ENCODE measurements at regions not wholly inside any gene's neighbourhood (a gene's known extent, or its start where the extent isn't known, plus 50 kb on each side); places are given as distances from the start of the nearest gene placed in this dataset.
A peak's percentile ranks its signal among the peaks of the same experiment; 100 is the strongest.
"Not testable (repeated sequence)": the region's sequence is repeated elsewhere in the genome, so short reads cannot be mapped to it uniquely, and the experiment has no call there.

DNA sequence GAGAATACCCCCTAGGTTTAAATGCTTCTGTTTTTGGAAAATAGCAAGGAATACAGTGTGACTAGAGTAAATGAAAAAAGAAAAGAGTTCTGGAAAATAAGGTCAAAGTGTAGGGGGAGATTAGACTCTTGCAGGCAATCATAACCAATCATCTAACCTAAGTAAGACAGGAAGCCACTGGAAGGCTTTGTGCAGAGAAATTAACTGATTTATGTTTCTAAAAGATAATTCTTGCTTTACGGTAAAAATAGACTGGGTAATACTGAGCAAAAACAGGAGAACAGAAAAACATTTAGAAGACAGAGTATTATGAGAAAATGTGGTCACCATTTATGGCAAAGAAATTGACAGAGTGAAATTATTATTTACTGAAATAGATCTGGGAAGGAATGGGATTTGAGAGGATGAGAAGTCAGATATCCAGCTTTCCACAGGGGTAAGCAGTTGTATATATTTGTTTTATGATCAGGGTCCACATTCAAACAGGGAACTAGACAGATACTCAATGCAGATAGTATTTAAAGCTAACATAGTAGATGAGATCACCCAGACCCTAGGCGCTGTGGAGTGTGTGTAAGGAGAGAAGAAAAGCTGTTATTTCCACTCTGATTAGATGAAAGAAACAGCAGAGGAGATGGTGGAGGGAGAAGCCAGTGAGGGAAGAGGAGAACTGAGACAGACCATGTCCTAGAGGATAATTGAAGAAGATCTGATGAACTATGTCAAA lies 1225.3 kb downstream of the CDH11 start:
- DNase-seq: no peak

DNA sequence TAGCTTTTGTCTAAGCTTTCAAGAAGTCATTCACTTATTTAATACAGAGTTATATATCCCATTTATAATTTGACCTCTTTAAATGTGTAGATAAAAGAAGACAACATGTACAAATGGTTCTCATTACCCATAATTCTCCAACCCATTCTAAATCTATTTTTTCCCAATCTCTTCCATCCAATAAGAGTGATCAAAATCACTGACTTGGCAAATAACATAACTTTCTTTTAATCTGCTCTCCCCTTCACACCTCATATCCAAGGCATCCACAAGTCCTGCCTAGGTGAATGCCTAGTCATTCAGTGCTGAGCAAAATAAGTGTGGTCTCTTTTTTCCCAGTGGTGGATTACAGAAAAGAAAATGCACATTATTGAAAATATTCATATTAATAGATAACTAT lies 1231.1 kb downstream of the CDH11 start:
- DNase-seq: no peak

DNA sequence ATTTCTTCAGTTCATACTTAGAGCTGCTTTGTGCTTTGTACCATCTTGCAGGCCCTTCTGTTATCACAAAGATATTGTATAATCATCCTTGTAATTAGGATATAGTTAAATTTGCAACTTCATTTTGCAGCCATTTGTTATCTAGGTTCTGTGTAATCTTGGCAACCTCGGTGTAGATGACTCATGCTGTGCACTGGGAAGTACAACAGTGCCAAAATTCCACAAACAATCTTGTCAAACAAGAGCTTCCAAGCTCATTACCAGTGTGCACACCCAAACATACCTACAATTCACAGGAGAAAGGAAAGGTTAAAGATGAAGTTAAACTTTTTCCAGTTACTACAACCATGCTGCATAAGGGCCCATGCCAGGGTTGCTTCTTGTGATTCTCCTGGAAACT lies 1231.8 kb downstream of the CDH11 start:
- DNase-seq: no peak

DNA sequence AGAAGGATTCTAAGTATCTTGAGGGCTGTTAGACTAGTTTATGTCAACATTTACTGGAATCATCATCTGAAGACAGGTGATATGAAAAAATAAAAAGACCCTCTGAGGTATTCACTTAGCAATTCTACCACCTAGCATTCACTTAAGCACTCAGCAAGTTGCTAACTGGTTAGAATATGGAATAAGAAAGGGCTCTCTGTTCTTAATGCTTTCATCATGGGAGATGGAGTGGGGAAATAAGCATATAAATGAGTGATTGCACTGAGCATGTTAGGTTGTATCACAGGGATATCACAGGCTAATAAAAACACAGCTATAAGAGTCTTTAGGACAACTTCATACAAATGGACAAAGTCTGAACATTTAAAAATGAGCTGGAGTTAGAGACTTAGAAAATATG lies 1238.8 kb downstream of the CDH11 start:
- DNase-seq: no peak

DNA sequence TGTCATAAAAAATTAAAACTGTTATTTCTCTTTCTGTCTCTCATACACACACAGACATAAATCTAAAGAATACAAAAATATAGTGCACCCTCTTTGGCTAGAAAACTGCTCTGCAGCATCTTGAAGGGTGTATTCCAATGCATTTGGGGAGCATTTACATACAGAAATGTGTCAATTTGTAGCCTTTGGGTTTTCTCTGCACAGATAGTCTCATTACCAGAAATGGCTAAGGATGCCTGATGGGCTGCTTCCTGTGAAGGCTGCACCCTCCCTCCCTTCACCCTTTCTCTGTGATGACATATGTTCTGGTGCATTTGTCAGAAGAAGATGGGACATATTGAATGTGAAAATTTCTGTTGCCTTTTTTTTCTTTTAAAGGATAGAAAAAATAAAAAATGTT lies 1239.3 kb downstream of the CDH11 start:
- no peak for DNase-seq

DNA sequence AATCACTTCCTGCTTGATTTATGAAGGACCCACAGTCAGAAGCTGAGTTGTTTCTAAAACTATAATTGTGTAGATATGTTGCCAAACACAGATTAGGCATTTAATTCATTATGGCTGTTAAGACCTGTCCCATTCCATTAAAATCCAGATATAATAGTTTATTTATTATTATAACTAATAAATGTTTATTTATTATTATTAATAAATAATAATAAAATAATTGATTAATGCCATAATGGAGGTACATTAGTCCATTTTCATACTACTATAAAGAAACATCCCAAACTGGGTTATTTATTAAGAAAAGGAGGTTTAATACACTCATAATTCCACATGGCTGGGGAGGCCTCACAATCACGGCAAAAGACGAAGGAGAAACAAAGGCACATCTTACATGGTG lies 1240.9 kb downstream of the CDH11 start:
- DNase-seq: no peak

DNA sequence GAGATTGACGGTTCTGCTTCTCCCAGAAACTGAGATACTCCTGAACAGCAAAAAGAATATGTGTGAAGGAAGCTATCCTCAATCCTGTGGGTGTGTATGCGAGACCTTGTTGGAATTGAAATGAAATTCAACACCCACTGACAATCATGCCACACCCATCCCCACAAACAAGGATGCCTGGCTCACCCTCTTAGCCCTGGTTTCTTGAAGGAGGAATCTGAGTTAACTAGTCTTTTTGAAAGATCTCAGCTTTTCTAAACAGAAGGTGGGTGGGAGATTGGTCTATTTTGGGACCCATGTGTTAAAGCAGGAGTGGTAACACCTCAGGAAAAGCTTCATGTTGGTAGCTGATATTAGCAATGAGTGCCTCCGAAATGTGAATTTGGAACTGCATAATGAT lies 1244.5 kb downstream of the CDH11 start:
- DNase-seq: no peak

DNA sequence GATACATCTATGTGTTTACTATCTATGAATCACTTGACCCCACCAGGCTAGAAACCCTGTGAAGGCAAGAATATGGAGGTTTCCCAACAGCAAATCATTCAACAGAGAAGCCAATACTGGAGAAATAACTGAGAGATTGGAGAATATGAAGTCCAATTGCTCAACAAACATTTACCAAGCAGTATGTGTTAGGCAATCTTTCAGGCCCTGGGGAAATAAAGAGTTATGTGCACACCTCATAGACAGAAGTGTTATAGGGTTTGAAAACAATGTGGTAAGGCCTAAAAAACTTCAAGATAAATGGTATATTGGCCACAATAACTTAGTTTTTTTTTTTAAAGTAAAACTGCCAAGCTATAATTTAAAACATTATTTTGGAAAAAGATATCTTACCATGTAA lies 1245.8 kb downstream of the CDH11 start:
- DNase-seq: no peak

DNA sequence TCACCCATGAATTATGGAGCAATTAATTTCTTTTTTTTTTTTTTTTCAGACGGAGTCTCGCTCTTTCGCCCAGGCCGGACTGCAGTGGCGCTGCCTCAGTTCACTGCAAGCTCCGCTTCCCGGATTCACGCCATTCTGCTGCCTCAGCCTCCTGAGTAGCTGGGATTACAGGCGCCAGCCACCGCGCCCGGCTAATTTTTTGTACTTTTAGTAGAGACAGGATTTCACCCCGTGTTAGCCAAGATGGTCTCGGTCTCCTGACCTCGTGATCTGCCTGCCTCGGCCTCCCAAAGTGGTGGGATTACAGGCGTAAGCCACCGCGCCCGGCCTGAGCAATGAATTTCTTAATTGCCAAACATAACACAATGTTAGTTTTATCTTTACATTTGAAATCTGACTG lies 1261.2 kb downstream of the CDH11 start:
- DNase-seq: not testable (repeated sequence)

DNA sequence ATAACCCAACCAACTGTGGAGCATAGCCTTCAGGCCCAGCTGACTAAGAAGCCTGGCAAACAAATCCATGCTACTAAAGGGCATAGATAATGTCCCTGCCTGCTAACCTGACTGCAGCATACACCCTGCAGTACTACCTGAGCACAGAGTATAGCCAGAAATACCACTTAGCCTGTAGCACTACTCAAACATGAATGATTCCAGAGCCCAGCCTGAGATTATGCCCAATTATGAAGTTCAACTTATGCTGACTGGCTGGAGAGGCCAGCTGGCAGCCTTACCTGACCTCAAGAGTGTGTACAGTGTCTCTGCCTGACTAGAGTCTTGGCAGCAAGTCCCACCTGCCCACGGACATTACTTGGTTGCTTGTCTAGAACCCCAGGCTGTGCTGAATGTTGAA lies 1265.3 kb downstream of the CDH11 start:
- no peak for DNase-seq

DNA sequence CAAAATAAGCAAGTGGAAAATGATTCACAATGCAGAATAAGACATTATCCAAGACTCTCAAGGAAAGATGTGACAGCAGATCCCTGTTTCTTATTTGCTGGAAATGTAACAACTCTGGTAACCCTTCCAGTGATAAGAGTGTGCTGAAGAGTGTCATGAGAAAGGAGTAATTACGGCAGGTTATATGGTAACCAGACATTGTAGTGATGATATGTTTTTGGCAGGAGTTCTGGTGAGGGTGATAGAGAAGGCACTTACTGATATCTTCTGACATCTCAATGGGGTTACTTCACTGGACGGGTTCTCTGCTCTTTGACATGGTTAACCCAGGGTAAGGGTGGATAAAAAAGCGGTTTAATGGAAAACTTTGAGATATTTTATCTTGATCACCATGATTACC lies 1270.9 kb downstream of the CDH11 start:
- DNase-seq: no peak

DNA sequence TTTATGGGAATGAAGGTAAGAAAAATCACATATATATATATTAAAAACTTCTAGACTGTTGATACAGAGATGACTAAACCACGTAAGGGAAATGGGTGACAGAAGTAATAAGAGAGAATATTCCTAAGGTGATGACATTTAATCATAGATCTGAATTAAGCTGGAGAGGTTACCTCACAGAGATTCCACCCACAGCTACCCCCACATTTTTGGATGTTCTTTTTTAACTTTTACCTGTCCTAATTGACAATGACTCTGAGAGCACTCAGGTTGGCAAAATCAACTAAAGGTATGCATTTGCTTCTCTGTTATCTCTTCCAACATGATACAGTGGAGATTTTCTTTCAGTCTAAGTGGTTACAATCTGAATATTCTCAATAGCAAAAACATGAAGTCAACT lies 1280.6 kb downstream of the CDH11 start:
- no peak for DNase-seq

DNA sequence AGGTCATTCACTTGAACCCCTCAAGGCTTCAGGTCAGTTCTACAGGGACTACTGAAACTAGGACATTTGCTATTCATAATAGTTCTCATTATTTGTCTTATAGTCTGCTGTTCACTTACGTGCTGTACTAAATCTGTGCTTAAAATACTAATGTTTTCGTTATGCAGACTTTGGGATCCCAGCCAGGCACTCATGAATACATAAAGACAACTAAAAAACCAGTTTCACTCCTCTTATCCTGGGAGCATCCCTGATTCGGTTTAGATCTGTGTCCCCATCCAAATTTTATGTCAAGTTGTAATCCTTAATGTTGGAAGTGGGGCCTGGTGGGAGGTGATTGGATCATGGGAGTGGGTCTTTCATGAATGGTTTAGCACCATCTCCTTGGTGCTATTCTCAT lies 1291.8 kb downstream of the CDH11 start:
- no peak for DNase-seq

DNA sequence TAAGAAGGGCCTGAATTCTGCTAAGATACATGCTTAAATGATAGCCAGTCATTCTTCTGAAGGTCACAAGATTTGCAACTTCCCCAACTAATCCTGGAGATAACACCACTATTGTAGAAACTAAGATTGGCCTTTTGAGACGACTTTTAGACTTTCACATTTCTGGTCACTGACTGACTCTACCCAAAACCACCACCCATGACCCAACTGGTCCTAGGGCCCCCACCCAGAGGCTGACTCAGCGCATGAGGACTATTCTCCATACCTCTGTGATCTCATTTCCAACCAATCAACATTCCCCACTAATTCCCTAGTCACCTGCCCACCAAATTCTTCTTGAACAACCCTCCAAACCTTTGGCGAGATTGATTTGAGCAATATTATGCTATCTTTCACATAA lies 1299.0 kb downstream of the CDH11 start:
- DNase-seq: no peak

DNA sequence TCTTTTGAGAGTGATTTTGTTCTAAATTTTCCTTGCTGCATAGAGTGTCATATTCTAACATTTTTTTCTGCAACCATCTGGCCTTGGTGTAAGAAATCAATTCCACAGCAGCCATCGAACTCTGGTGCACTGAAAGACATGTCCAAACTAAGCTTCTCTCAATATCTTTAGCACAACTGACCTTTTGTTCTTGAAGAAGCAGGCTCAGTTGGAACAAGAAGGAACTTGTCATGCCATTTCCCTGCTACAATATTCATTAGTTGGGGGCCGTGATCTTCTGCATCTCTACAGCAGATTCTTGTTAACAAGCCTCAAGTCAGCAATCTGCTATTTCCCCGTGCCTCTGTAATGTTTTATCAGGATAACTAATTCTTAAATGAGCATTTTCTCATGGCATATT lies 1305.6 kb downstream of the CDH11 start:
- no peak for DNase-seq

DNA sequence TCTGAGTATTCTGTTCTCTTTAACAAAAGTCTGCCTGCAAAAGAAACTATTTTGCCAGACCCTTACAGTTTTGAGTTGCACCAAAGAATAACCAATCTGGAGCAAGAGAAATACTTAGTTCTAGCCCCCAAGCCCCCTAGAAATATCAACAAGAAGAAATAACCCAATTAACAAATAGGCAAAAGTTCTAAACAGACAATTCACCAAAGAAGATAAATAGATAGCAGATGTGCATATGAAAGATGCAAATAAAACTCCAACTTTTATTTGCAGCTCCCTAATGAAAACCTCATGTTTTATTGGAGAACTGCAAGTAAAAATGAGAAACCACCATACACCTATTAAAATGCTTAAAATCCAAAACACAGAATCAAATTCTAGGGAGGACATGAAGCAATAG lies 1308.0 kb downstream of the CDH11 start:
- DNase-seq: no peak

DNA sequence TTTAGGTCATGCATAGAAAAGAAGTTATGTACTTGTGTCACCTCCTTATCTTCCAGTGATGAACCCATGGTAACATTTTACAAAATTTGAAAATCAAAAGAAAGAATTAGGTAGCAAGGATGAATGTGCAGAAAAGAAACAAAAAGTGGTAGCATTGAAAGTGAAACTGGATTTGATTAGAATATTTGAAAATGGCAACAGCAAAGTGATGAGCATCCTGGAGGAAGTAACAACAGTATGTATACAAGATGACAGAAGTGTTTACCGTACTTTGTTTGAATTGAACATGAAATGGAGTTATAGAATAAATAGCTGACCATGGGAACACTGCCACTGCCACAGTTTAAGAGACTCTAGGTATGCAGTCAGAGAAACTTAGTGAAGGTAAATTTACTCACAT lies 1313.1 kb downstream of the CDH11 start:
- DNase-seq: no peak

DNA sequence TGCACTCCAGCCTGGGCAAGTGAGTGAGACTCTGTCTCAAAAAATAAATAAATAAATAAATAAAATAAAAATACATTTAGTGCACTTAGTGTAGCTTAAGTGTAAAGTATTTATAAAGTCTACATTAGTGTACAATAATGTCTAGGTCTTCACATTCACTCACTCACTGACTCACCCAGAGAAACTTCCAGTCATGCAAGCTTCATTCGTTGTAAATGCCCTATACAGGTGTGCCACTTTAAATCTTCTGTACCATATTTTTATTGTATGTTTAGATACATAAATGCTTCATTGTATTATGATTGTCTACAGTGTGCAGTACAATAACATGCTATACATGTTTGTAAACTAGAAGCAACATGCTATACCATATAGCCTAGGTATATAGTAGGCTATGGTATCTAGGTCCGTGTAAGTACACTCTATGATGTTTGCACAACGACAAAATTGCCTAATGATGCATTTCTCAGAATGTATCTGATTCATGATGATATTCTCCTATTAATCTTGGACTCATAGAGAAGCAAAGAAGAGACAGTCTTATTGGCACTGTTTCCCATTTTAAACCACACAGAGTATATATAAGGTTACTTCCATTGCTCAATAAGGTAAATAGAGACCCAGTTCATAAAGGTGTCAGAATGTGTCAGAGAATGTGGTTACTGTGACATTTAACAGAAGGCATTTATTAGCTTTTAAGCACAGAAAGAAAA lies 1314.9 kb downstream of the CDH11 start:
- no peak for DNase-seq

DNA sequence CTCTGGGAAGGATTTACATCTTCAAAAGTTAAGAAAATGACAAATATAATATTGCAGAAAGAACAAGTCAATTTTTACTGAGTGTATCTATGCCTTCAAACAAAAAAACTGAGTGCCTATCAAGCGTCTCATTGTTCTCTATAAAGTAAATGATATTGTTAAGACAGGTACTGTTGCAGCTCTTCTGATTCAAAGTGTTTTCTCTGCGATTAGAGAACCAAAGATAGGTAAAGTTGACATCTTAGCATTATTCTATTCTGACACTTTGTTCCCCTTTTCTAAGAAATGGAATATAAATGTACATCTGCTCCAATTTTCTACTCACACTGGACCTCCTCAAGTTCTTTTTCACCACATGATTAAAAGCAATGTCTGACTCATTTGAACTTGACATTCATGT lies 1317.7 kb downstream of the CDH11 start:
- DNase-seq: no peak

DNA sequence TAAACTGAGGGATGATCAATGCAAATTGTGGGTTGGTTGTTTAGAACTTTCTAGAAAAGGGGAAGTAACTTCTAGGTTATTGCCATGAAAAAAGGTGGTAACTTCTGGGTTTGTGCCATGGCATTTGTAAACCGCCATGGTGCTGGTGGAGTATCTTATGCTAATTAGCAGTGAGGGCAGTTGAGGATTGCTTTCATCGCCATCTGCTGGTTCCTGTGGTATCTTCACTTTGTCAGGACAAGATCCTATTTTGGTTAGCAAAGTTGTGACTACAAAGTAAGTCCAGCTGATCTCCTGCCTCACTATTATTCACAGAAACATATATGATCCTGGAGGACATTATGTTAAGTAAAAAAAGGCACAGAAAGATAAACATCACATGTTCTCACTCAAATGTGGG lies 1332.3 kb downstream of the CDH11 start:
- no peak for DNase-seq

DNA sequence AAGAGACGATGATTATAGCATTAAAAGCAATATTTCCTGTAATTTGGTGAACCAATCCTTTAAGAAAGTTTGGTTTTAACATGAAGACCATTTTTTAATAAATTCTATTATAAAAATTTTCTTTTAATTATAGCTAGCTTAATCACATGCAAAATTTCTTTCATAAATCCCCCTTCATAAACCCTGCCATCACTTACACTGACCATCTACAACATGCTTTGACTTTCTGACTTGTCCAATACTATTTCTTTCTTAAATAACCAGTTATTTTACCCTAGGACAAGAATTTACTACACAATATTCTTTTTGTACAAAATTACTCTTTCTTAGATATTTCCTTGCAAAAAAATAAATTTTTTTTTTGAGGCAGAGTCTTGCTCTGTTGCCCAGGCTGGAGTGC lies 1334.8 kb downstream of the CDH11 start:
- no peak for DNase-seq

DNA sequence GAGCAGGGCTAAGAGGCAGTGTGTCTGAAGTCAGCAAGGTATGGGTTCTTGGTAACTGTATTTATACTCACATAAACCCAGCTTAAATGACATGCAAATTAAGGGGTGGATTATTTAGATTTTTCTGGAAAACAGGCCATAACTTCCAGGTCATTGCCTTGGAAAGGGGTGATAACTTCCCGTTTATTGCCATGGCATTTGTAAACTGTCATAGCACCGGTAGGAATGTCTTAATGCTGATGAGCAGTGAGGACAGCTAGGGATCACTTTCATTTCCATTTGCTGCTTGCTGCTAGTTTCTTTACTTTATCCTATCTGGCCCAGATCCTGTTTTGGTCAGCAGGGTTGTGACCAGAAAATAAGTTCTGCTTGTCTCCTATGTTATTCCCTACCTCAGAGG lies 1336.7 kb downstream of the CDH11 start:
- no peak for DNase-seq

DNA sequence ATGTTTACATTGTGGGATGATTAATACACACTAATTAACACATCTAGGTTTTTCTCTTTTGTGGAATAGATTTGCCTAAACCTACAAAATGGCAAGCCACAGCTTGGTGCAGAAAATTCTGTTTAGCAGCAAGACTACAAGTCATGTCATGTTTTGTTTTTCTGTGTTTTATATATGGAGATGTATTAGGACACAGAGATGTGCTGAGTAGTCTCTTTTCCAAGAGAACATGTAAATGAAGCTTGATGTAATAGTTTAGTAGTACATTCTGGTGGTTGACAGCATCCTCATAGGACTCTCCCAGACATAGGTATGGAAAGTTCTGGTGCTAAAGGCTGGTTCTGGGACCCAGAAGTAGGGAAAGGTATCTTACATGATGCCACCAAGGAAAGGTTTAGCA lies 1345.4 kb downstream of the CDH11 start:
- peak; percentile 1 for DNase-seq

DNA sequence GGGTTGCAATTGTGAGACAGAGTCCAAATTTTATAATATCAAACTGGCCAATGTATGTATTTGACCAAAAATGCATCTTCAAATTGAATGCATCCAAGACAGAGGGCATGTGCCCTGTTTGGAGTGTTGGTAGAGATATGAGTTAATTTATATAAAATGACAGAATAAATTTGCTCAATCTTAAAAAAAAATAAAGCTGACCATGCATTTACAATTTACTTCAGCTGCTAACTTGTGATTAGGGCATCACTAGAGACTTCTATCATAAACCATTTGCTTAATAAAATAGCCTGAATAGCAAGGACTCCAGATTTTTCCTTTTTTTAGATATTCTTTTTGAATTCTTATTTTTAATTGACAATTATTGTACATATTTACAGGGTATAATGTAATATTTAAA lies 1345.8 kb downstream of the CDH11 start:
- DNase-seq: no peak

DNA sequence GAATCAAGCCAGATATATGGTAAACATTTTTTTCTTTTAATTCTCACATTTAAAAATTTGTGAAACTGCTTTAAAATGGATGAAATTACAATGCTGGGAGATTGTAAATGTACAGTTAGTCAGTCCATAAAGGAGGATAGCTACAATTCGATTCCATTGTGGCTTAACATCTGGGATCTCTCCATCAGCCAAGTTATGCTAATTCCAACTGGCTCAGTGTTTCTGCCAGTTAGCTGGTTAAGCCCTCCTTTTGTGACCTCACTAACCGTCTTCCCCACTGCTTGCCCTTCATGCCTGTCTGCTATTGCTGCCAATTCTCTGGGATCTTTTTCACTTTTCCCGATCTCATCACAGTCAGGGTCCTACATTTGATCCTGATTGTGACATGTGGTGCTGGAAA lies 1347.6 kb downstream of the CDH11 start:
- no peak for DNase-seq

Measured in NCI-H526 treated with DMSO at 0.1 percent for 48 hours (cell line).